ENCODE measurements at regions not wholly inside any gene's neighbourhood (a gene's known extent, or its start where the extent isn't known, plus 50 kb on each side); places are given as distances from the start of the nearest gene placed in this dataset.

- WGBS (ENCODE audit: insufficient coverage), result 91% methylated on average over 5 of the region's 7 CpGs
- Histone ChIP-seq H3K27ac (ENCODE audit: insufficient read depth in 1 of 2, low read depth in 1 of 2, low read length in 2 of 2, poor library complexity in 1 of 2, severe bottlenecking in 2 of 2) (no peak overlapping the region), H3K27me3 (replicated peaks in 2 of 5; ENCODE audit: control insufficient read depth in 4 of 5, insufficient read depth in 5 of 5, low read length in 4 of 5) (peaks cover 0 to 16% (median 6%) of the 10 kb centered on the region in 5 experiments), H3K9me3 (ENCODE audit: control extremely low read depth in 1 of 5, control insufficient read depth in 4 of 5, insufficient read depth in 2 of 5, low read depth in 1 of 5, low read length in 4 of 5) (peaks cover 0 to 3% (median 0%) of the 10 kb centered on the region in 5 experiments), H3K36me3 (ENCODE audit: control insufficient read depth in 4 of 4, insufficient read depth in 4 of 4, low read length in 3 of 4) (no peaks in the 10 kb centered on the region), H3K4me3 (ENCODE audit: control insufficient read depth in 1 of 7, extremely low read depth in 1 of 7, insufficient read depth in 4 of 7, low read depth in 2 of 7, low read length in 6 of 7) (no peak overlapping the region), H3K4me1 (ENCODE audit: control extremely low read depth in 1 of 4, control insufficient read depth in 4 of 4, insufficient read depth in 4 of 4, low read length in 3 of 4) (no peaks in the 10 kb centered on the region)
- no peak for DNase-seq
- ChIA-PET POLR2A (no interaction called here), CTCF (no interaction called here)
Measured at GRCh38 chr3:127089486-127090145, 103.3 kb upstream of the PRR23E start.

- Histone ChIP-seq H3K4me1 (ENCODE audit: control extremely low read depth in 1 of 4, control insufficient read depth in 4 of 4, insufficient read depth in 4 of 4, low read length in 3 of 4) (no peaks in the 10 kb centered on the region), H3K27ac (ENCODE audit: insufficient read depth in 1 of 2, low read depth in 1 of 2, low read length in 2 of 2, poor library complexity in 1 of 2, severe bottlenecking in 2 of 2) (no peak overlapping the region), H3K27me3 (replicated peaks in 2 of 5; ENCODE audit: control insufficient read depth in 4 of 5, insufficient read depth in 5 of 5, low read length in 4 of 5) (peaks cover 0 to 10% (median 6%) of the 10 kb centered on the region in 5 experiments), H3K9me3 (ENCODE audit: control extremely low read depth in 1 of 5, control insufficient read depth in 4 of 5, insufficient read depth in 2 of 5, low read depth in 1 of 5, low read length in 4 of 5) (peaks cover 0 to 3% (median 0%) of the 10 kb centered on the region in 5 experiments), H3K36me3 (ENCODE audit: control insufficient read depth in 4 of 4, insufficient read depth in 4 of 4, low read length in 3 of 4) (no peaks in the 10 kb centered on the region), H3K4me3 (ENCODE audit: control insufficient read depth in 1 of 7, extremely low read depth in 1 of 7, insufficient read depth in 4 of 7, low read depth in 2 of 7, low read length in 6 of 7) (no peak overlapping the region)
- ChIA-PET CTCF (no interaction called here), POLR2A (no interaction called here)
- no peak for DNase-seq
- WGBS (ENCODE audit: insufficient coverage), result 91% methylated on average over 10 of the region's 14 CpGs
Measured at GRCh38 chr3:127090218-127091160, 102.4 kb upstream of the PRR23E start.

- no peak overlapping the region for H3K27ac ChIP-seq (ENCODE audit: insufficient read depth in 1 of 2, low read depth in 1 of 2, low read length in 2 of 2, poor library complexity in 1 of 2, severe bottlenecking in 2 of 2)
- no peaks in the 10 kb centered on the region for H3K36me3 ChIP-seq (ENCODE audit: control insufficient read depth in 4 of 4, insufficient read depth in 4 of 4, low read length in 3 of 4)
- peaks cover 0 to 4% (median 3%) of the 10 kb centered on the region in 5 experiments for H3K9me3 ChIP-seq (ENCODE audit: control extremely low read depth in 1 of 5, control insufficient read depth in 4 of 5, insufficient read depth in 2 of 5, low read depth in 1 of 5, low read length in 4 of 5)
- no peak for DNase-seq
- POLR2A ChIA-PET, result no interaction called here
- CTCF ChIA-PET, result no interaction called here
- no peaks in the 10 kb centered on the region for H3K4me1 ChIP-seq (ENCODE audit: control extremely low read depth in 1 of 4, control insufficient read depth in 4 of 4, insufficient read depth in 4 of 4, low read length in 3 of 4)
- peaks cover 0 to 7% (median 5%) of the 10 kb centered on the region in 5 experiments for H3K27me3 ChIP-seq (replicated peaks in 2 of 5; ENCODE audit: control insufficient read depth in 4 of 5, insufficient read depth in 5 of 5, low read length in 4 of 5)
- no peak overlapping the region for H3K4me3 ChIP-seq (ENCODE audit: control insufficient read depth in 1 of 7, extremely low read depth in 1 of 7, insufficient read depth in 4 of 7, low read depth in 2 of 7, low read length in 6 of 7)
- 95% methylated on average over 7 of the region's 8 CpGs for WGBS (ENCODE audit: insufficient coverage)
Measured at GRCh38 chr3:127091376-127091775, 101.6 kb upstream of the PRR23E start.

- Histone ChIP-seq H3K4me1 (ENCODE audit: control extremely low read depth in 1 of 4, control insufficient read depth in 4 of 4, insufficient read depth in 4 of 4, low read length in 3 of 4) (no peaks in the 10 kb centered on the region), H3K9me3 (ENCODE audit: control extremely low read depth in 1 of 5, control insufficient read depth in 4 of 5, insufficient read depth in 2 of 5, low read depth in 1 of 5, low read length in 4 of 5) (peaks cover 0 to 4% (median 0%) of the 10 kb centered on the region in 5 experiments), H3K27ac (ENCODE audit: insufficient read depth in 1 of 2, low read depth in 1 of 2, low read length in 2 of 2, poor library complexity in 1 of 2, severe bottlenecking in 2 of 2) (no peak overlapping the region), H3K27me3 (replicated peaks in 2 of 5; ENCODE audit: control insufficient read depth in 4 of 5, insufficient read depth in 5 of 5, low read length in 4 of 5) (peaks cover 0 to 11% (median 3%) of the 10 kb centered on the region in 5 experiments), H3K4me3 (ENCODE audit: control insufficient read depth in 1 of 7, extremely low read depth in 1 of 7, insufficient read depth in 4 of 7, low read depth in 2 of 7, low read length in 6 of 7) (no peak overlapping the region), H3K36me3 (ENCODE audit: control insufficient read depth in 4 of 4, insufficient read depth in 4 of 4, low read length in 3 of 4) (no peaks in the 10 kb centered on the region)
- DNase-seq, result no peak
- ChIA-PET POLR2A (no interaction called here), CTCF (no interaction called here)
- 91% methylated on average over 4 of the region's 4 CpGs for WGBS (ENCODE audit: insufficient coverage)
Measured at GRCh38 chr3:127092368-127092767, 100.6 kb upstream of the PRR23E start.

GRCh38 chr3:127092776-127093175 lies 100.2 kb upstream of the PRR23E start:
- no peaks in the 10 kb centered on the region for H3K4me1 ChIP-seq (ENCODE audit: control extremely low read depth in 1 of 4, control insufficient read depth in 4 of 4, insufficient read depth in 4 of 4, low read length in 3 of 4)
- peaks cover 0 to 4% (median 0%) of the 10 kb centered on the region in 5 experiments for H3K9me3 ChIP-seq (ENCODE audit: control extremely low read depth in 1 of 5, control insufficient read depth in 4 of 5, insufficient read depth in 2 of 5, low read depth in 1 of 5, low read length in 4 of 5)
- H3K36me3 ChIP-seq (ENCODE audit: control insufficient read depth in 4 of 4, insufficient read depth in 4 of 4, low read length in 3 of 4), result no peaks in the 10 kb centered on the region
- 79% methylated on average over 10 of the region's 11 CpGs for WGBS (ENCODE audit: insufficient coverage)
- H3K27ac ChIP-seq (ENCODE audit: insufficient read depth in 1 of 2, low read depth in 1 of 2, low read length in 2 of 2, poor library complexity in 1 of 2, severe bottlenecking in 2 of 2), result no peak overlapping the region
- CTCF ChIA-PET, result no interaction called here
- POLR2A ChIA-PET, result no interaction called here
- DNase-seq, result no peak
- H3K4me3 ChIP-seq (ENCODE audit: control insufficient read depth in 1 of 7, extremely low read depth in 1 of 7, insufficient read depth in 4 of 7, low read depth in 2 of 7, low read length in 6 of 7), result no peak overlapping the region
- H3K27me3 ChIP-seq (replicated peaks in 2 of 5; ENCODE audit: control insufficient read depth in 4 of 5, insufficient read depth in 5 of 5, low read length in 4 of 5), result peaks cover 0 to 11% (median 3%) of the 10 kb centered on the region in 5 experiments

GRCh38 chr3:127093312-127093711 lies 99.6 kb upstream of the PRR23E start:
- CTCF ChIA-PET, result no interaction called here
- DNase-seq, result no peak
- POLR2A ChIA-PET, result interaction anchor here (0.6 kb wide), 1 partner anchor 140 kb away, joined by 3 read pairs; no protein-coding TSS in a partner anchor
- Histone ChIP-seq H3K36me3 (ENCODE audit: control insufficient read depth in 4 of 4, insufficient read depth in 4 of 4, low read length in 3 of 4) (no peaks in the 10 kb centered on the region), H3K9me3 (ENCODE audit: control extremely low read depth in 1 of 5, control insufficient read depth in 4 of 5, insufficient read depth in 2 of 5, low read depth in 1 of 5, low read length in 4 of 5) (peaks cover 0 to 4% (median 0%) of the 10 kb centered on the region in 5 experiments), H3K27me3 (replicated peaks in 2 of 5; ENCODE audit: control insufficient read depth in 4 of 5, insufficient read depth in 5 of 5, low read length in 4 of 5) (peaks cover 0 to 12% (median 3%) of the 10 kb centered on the region in 5 experiments), H3K4me1 (ENCODE audit: control extremely low read depth in 1 of 4, control insufficient read depth in 4 of 4, insufficient read depth in 4 of 4, low read length in 3 of 4) (no peaks in the 10 kb centered on the region), H3K27ac (ENCODE audit: insufficient read depth in 1 of 2, low read depth in 1 of 2, low read length in 2 of 2, poor library complexity in 1 of 2, severe bottlenecking in 2 of 2) (no peak overlapping the region), H3K4me3 (ENCODE audit: control insufficient read depth in 1 of 7, extremely low read depth in 1 of 7, insufficient read depth in 4 of 7, low read depth in 2 of 7, low read length in 6 of 7) (no peak overlapping the region)
- WGBS (ENCODE audit: insufficient coverage), result 92% methylated on average over 7 of the region's 9 CpGs

- peaks cover 0 to 17% (median 0%) of the 10 kb centered on the region in 5 experiments for H3K27me3 ChIP-seq (replicated peaks in 2 of 5; ENCODE audit: control insufficient read depth in 4 of 5, insufficient read depth in 5 of 5, low read length in 4 of 5)
- H3K9me3 ChIP-seq (ENCODE audit: control extremely low read depth in 1 of 5, control insufficient read depth in 4 of 5, insufficient read depth in 2 of 5, low read depth in 1 of 5, low read length in 4 of 5), result peaks cover 0 to 4% (median 0%) of the 10 kb centered on the region in 5 experiments
- 87% methylated on average over 3 of the region's 4 CpGs for WGBS (ENCODE audit: insufficient coverage)
- ChIA-PET CTCF (no interaction called here), POLR2A (no interaction called here)
- DNase-seq, result no peak
- H3K4me1 ChIP-seq (ENCODE audit: control extremely low read depth in 1 of 4, control insufficient read depth in 4 of 4, insufficient read depth in 4 of 4, low read length in 3 of 4), result no peaks in the 10 kb centered on the region
- no peak overlapping the region for H3K27ac ChIP-seq (ENCODE audit: insufficient read depth in 1 of 2, low read depth in 1 of 2, low read length in 2 of 2, poor library complexity in 1 of 2, severe bottlenecking in 2 of 2)
- no peak overlapping the region for H3K4me3 ChIP-seq (ENCODE audit: control insufficient read depth in 1 of 7, extremely low read depth in 1 of 7, insufficient read depth in 4 of 7, low read depth in 2 of 7, low read length in 6 of 7)
- no peaks in the 10 kb centered on the region for H3K36me3 ChIP-seq (ENCODE audit: control insufficient read depth in 4 of 4, insufficient read depth in 4 of 4, low read length in 3 of 4)
Measured at GRCh38 chr3:127095774-127096173, 97.2 kb upstream of the PRR23E start.

Measured in common myeloid progenitor, CD34-positive (primary cell).